ENCODE measurements at regions not wholly inside any gene's neighbourhood (a gene's known extent, or its start where the extent isn't known, plus 50 kb on each side); places are given as distances from the start of the nearest gene placed in this dataset.
"Not testable (repeated sequence)": the region's sequence is repeated elsewhere in the genome, so short reads cannot be mapped to it uniquely, and the experiment has no call there.

GRCh38 chr2:8345200-8345599, 336.7 kb upstream of the ID2 start:
- Histone ChIP-seq H3K4me1 (no peaks in the 10 kb centered on the region), H3K27me3 (no peaks in the 10 kb centered on the region), H3K36me3 (no peaks in the 10 kb centered on the region), H3K27ac (no peak overlapping the region), H3K4me3 (no peak overlapping the region), H3K9me3 (no peaks in the 10 kb centered on the region)
- no peak for FAIRE-seq
- WGBS, 2 donors, result 88 to 96% methylated on average over 5 of the region's 5 CpGs
- TF ChIP-seq CTCF (IDR thresholded peaks at IDR 0.05), result no peak
- ATAC-seq, result no peak
- intact Hi-C loops (cut with DNase I), result no loop called here
- no peak for DNase-seq

GRCh38 chr2:8346208-8346607, 335.6 kb upstream of the ID2 start:
- TF ChIP-seq CTCF (IDR thresholded peaks at IDR 0.05), result no peak
- no peak for FAIRE-seq

GRCh38 chr2:8346706-8347430, 335.0 kb upstream of the ID2 start:
- intact Hi-C loops (cut with DNase I), result no loop called here
- DNase-seq (no peak), FAIRE-seq (no peak), ATAC-seq (no peak)
- Histone ChIP-seq H3K9me3 (no peaks in the 10 kb centered on the region), H3K36me3 (no peaks in the 10 kb centered on the region), H3K4me1 (no peaks in the 10 kb centered on the region), H3K27me3 (no peaks in the 10 kb centered on the region), H3K27ac (no peak overlapping the region), H3K4me3 (no peak overlapping the region)
- WGBS, 2 donors, result 85 to 88% methylated on average over 5 of the region's 5 CpGs
- TF ChIP-seq CTCF (IDR thresholded peaks at IDR 0.05), result no peak

More at GRCh38 chr2:8346208-8346607, 335.6 kb upstream of the ID2 start:
- intact Hi-C loops (cut with DNase I), result no loop called here
- DNase-seq (no peak), ATAC-seq (no peak)
- Histone ChIP-seq H3K4me1 (no peaks in the 10 kb centered on the region), H3K9me3 (no peaks in the 10 kb centered on the region), H3K36me3 (no peaks in the 10 kb centered on the region), H3K27ac (no peak overlapping the region), H3K4me3 (no peak overlapping the region), H3K27me3 (no peaks in the 10 kb centered on the region)
- WGBS, 2 donors, result 77 to 82% methylated on average over 7 of the region's 7 CpGs

GRCh38 chr2:8348911-8349310, 332.9 kb upstream of the ID2 start:
- ATAC-seq, DNase-seq: not testable (repeated sequence)
- 61 to 66% methylated on average over 4 of the region's 4 CpGs for WGBS, 2 donors

GRCh38 chr2:8352296-8352695, 329.6 kb upstream of the ID2 start:
- H3K9me3 ChIP-seq, result no peaks in the 10 kb centered on the region
- intact Hi-C loops (cut with DNase I), result no loop called here
- H3K27me3 ChIP-seq, result no peaks in the 10 kb centered on the region
- H3K36me3 ChIP-seq, result no peaks in the 10 kb centered on the region
- no peak for FAIRE-seq
- H3K4me3 ChIP-seq, result no peak overlapping the region
- TF ChIP-seq CTCF (IDR thresholded peaks at IDR 0.05), result no peak
- WGBS, 2 donors, result 90 to 91% methylated on average over 4 of the region's 4 CpGs
- H3K4me1 ChIP-seq, result no peaks in the 10 kb centered on the region
- ATAC-seq, result no peak
- no peak overlapping the region for H3K27ac ChIP-seq
- no peak for DNase-seq

More at GRCh38 chr2:8348911-8349310, 332.9 kb upstream of the ID2 start:
- H3K27me3 ChIP-seq; intact Hi-C loops (cut with DNase I); FAIRE-seq; H3K27ac ChIP-seq; H3K36me3 ChIP-seq; H3K4me1 ChIP-seq; H3K9me3 ChIP-seq; H3K4me3 ChIP-seq: not testable (repeated sequence)
